ENCODE measurements at regions not wholly inside any gene's neighbourhood (a gene's known extent, or its start where the extent isn't known, plus 50 kb on each side); places are given as distances from the start of the nearest gene placed in this dataset.

- Histone ChIP-seq H3K27ac (ENCODE audit: low read depth, low read length) (no peak overlapping the region), H3K56ac (replicated peaks; ENCODE audit: insufficient read length, low read depth, low read length) (no peak overlapping the region), H3K23me2 (ENCODE audit: low read depth, low read length) (no peaks in the 10 kb centered on the region), H3K36me3 (ENCODE audit: control insufficient read depth in 2 of 4, insufficient read depth in 4 of 4, low read length in 3 of 4) (no peaks in the 10 kb centered on the region; a peak in 1 of 8 replicates), H2AFZ (ENCODE audit: low read length) (no peak overlapping the region), H2AK5ac (ENCODE audit: low read depth, low read length) (no peak overlapping the region), H2BK5ac (ENCODE audit: low read depth, low read length) (no peak overlapping the region), H2BK20ac (ENCODE audit: low read length) (no peak overlapping the region), H2BK12ac (ENCODE audit: low read depth, low read length) (no peak overlapping the region), H3K14ac (ENCODE audit: insufficient read length) (no peak overlapping the region), H3K9me3 (ENCODE audit: insufficient read depth in 2 of 2, low read depth in 1 of 2, low read length in 1 of 2) (peaks cover 3 to 7% of the 10 kb centered on the region in 2 experiments; a peak in 2 of 4 replicates), H3K27me3 (replicated peaks in 1 of 4; ENCODE audit: control insufficient read depth in 3 of 4, extremely low read depth in 1 of 4, insufficient read depth in 3 of 4, low read length in 3 of 4) (no peaks in the 10 kb centered on the region), H3K4me1 (replicated peaks in 1 of 4; ENCODE audit: control insufficient read depth in 3 of 4, insufficient read depth in 4 of 4, low read length in 3 of 4) (no peaks in the 10 kb centered on the region), H4K5ac (ENCODE audit: insufficient read length, low read depth, low read length) (no peak overlapping the region), H3K4me3 (ENCODE audit: extremely low read depth in 1 of 4, insufficient read depth in 2 of 4, low read depth in 3 of 4, low read length in 4 of 4) (no peak overlapping the region), H3K4me2 (ENCODE audit: insufficient read depth in 1 of 2, low read depth in 2 of 2, low read length in 2 of 2) (no peak overlapping the region), H3K79me2 (ENCODE audit: control insufficient read depth in 1 of 2, insufficient read depth in 2 of 2, low read length in 2 of 2) (no peaks in the 10 kb centered on the region), H4K91ac (replicated peaks; ENCODE audit: insufficient read length, low read length) (no peak overlapping the region), H2BK120ac (replicated peaks; ENCODE audit: low read depth, low read length) (no peak overlapping the region), H3K9ac (replicated peaks in 1 of 4; ENCODE audit: extremely low read depth in 1 of 4, low read depth in 3 of 4, low read length in 3 of 4) (no peak overlapping the region), H2BK15ac (ENCODE audit: low read length) (no peak overlapping the region), H4K20me1 (replicated peaks in 1 of 2; ENCODE audit: control insufficient read depth in 1 of 2, insufficient read depth in 2 of 2, low read length in 2 of 2) (no peaks in the 10 kb centered on the region), H4K8ac (ENCODE audit: extremely low read depth, insufficient read depth, low read length) (no peak overlapping the region), H3K18ac (ENCODE audit: extremely low read depth, low read length) (no peak overlapping the region), H3K4ac (replicated peaks; ENCODE audit: insufficient read length, low read depth, low read length) (no peak overlapping the region), H3K23ac (ENCODE audit: insufficient read length) (no peak overlapping the region), H3K79me1 (ENCODE audit: low read depth, low read length) (no peaks in the 10 kb centered on the region)
- FAIRE-seq (no peak), DNase-seq (ENCODE audit: low read depth in 1 of 2, low spot score in 2 of 2) (no peak)
- WGBS, 2 experiments (ENCODE audit: extremely low coverage in 1 of 2, insufficient coverage in 1 of 2, insufficient read length in 1 of 2, insufficient replicate concordance in 2 of 2, low coverage in 1 of 2, low lambda C conversion rate in 2 of 2, missing lambda C conversion rate in 1 of 2) = 95% methylated on average over 16 of the region's 16 CpGs; no CpG with 5 or more reads in 1 of the 2 experiments
- CTCF ChIA-PET (ENCODE audit: partially characterized antibody) = interaction anchor here (0.7 to 1.3 kb wide), 2 partner anchors 32 to 46 kb away, joined by 3 read pairs; no protein-coding TSS in a partner anchor
- POLR2A ChIA-PET (ENCODE audit: partially characterized antibody) = interaction anchor here (0.8 kb wide), 1 partner anchor 14 kb away, joined by 3 read pairs; no protein-coding TSS in a partner anchor
- TF ChIP-seq CEBPB (IDR thresholded peaks at IDR 0.05; ENCODE audit: low read depth, low read length) (no peak), CTCF (IDR thresholded peaks at IDR 0.05; ENCODE audit: control extremely low read depth in 1 of 3, insufficient read depth in 1 of 3, low read depth in 1 of 3, low read length in 3 of 3) (no peak), BCL11A (IDR thresholded peaks at IDR 0.05; ENCODE audit: low read depth in 2 of 2, low read length in 2 of 2) (no peak), TEAD4 (IDR thresholded peaks at IDR 0.05; ENCODE audit: low read depth, low read length) (no peak), POLR2A (IDR thresholded peaks at IDR 0.05; ENCODE audit: control extremely low read depth in 1 of 2, low read depth in 2 of 2, low read length in 2 of 2) (no peak), CTBP2 (IDR thresholded peaks at IDR 0.05; ENCODE audit: borderline replicate concordance, insufficient read depth, insufficient read length, low read length) (no peak), MAX (IDR thresholded peaks at IDR 0.05) (no peak), POU5F1 (IDR thresholded peaks at IDR 0.05; ENCODE audit: low read depth, low read length) (no peak), KDM1A (IDR thresholded peaks at IDR 0.05; ENCODE audit: borderline replicate concordance, low read length) (no peak), ASH2L (IDR thresholded peaks at IDR 0.05; ENCODE audit: low read length) (no peak), BRCA1 (IDR thresholded peaks at IDR 0.05; ENCODE audit: low read depth, low read length) (no peak)
Measured at GRCh38 chr1:218750216-218750970, 405.3 kb downstream of the TGFB2 start.
